K562 (cell line): ENCODE measurements at regions not wholly inside any gene's neighbourhood (a gene's known extent, or its start where the extent isn't known, plus 50 kb on each side); places are given as distances from the start of the nearest gene placed in this dataset.
A peak's percentile ranks its signal among the peaks of the same experiment; 100 is the strongest.

Experiments used
- ATAC-seq: fragments of 200-7000 bp; cut with Tn5 transposase; 3 replicates; pipeline ENCODE4 v1.9.1; 2020; ENCODE audit warnings: moderate library complexity
- BruUV-seq: library from RNA; stranded (reverse); fragments of 400-500 nt; replicated peaks from 2 replicates; lab custom pipeline; 2021; lab: Mats Ljungman, UMichigan
- CTCF ChIA-PET: fragments of 300-600 bp; formaldehyde crosslinking; extraction: SDS; loops from one replicate; lab custom pipeline; 2021; ENCODE audit warnings: low intra/inter-chr PET ratio; lab: Yijun Ruan, JAX
- POLR2A ChIA-PET: fragments of 300-600, 350-650 bp; sonication (Branson Sonifier 250); formaldehyde crosslinking; extraction: SDS; loops from one replicate; lab custom pipeline; 2021; ENCODE audit warnings: antibody characterized with exemption, inconsistent platforms; lab: Yijun Ruan, JAX
- DNase-seq, 4 experiments: peaks; one replicate each; pipeline versions ENCODE4 v3.0.0 to v3.0.0-alpha.2; 2011 to 2018; ENCODE audit warnings: low spot score in 3 of 4, mixed read lengths in 3 of 4; ENCODE audit errors: extremely low read depth in 1 of 4
- FAIRE-seq: peaks from 2 replicates; lab custom pipeline; 2011; peaks lifted over from hg19 to GRCh38; lab: Jason Lieb, UNC
- H2AFZ ChIP-seq: 2 replicates; pipeline ENCODE4 v1.6.0; 2011; ENCODE audit warnings: low read depth, low read length, control low read depth, inconsistent platforms
- H3K27ac ChIP-seq: fragments of 200-600 bp; 3 replicates; pipeline ENCODE4 v1.8.0; 2011; ENCODE audit warnings: low read depth, mild to moderate bottlenecking, control low read depth, inconsistent platforms, low read length, moderate library complexity, mixed read lengths; ENCODE audit errors: extremely low read depth
- H3K27me3 ChIP-seq, 2 experiments: fragments of 300-600 bp in 1 of 2; 2 replicates in 1 of 2; 3 replicates in 1 of 2; pipeline versions ENCODE4 v1.6.0 to v1.8.0; 2011; ENCODE audit warnings: inconsistent platforms in 2 of 2, low read length in 2 of 2, mild to moderate bottlenecking in 1 of 2, mixed read lengths in 1 of 2, moderate library complexity in 1 of 2; ENCODE audit not compliant: control insufficient read depth in 2 of 2, insufficient read depth in 2 of 2
- H3K36me3 ChIP-seq: fragments of 300-600 bp; 3 replicates; pipeline ENCODE4 v1.8.0; 2011; ENCODE audit warnings: mild to moderate bottlenecking, low read length, inconsistent platforms; ENCODE audit not compliant: control insufficient read depth, insufficient read depth
- H3K4me1 ChIP-seq, 2 experiments: fragments of 200-600 bp in 1 of 2; replicated peaks in 1 of 2; 2 replicates in 1 of 2; 3 replicates in 1 of 2; pipeline versions ENCODE4 v1.5.1 to v1.8.0; 2011; ENCODE audit warnings: inconsistent platforms in 2 of 2, low read length in 2 of 2, mild to moderate bottlenecking in 1 of 2, mixed read lengths in 1 of 2, moderate library complexity in 1 of 2; ENCODE audit not compliant: control insufficient read depth in 2 of 2, insufficient read depth in 2 of 2
- H3K4me2 ChIP-seq: 2 replicates; pipeline ENCODE4 v1.6.1; 2011; ENCODE audit warnings: low read length, control low read depth, inconsistent platforms, mixed read lengths; ENCODE audit not compliant: insufficient read depth
- H3K4me3 ChIP-seq: fragments of 200-600 bp; sonication (generic), shearing (Covaris generic); 2 replicates; pipeline ENCODE4 v1.5.1; 2016; ENCODE audit warnings: control low read depth, inconsistent platforms
- H3K79me2 ChIP-seq: fragments of 200-600 bp; 3 replicates; pipeline ENCODE4 v1.8.0; 2011; ENCODE audit warnings: low read length, inconsistent platforms; ENCODE audit not compliant: control insufficient read depth, insufficient read depth
- H3K9ac ChIP-seq, 2 experiments: 2 replicates each; pipeline versions ENCODE4 v1.6.0 to v1.6.1; 2011; ENCODE audit warnings: low read depth in 2 of 2, low read length in 2 of 2, control low read depth in 1 of 2, inconsistent platforms in 1 of 2, mild to moderate bottlenecking in 1 of 2, mixed read lengths in 1 of 2; ENCODE audit not compliant: insufficient read depth in 1 of 2
- H3K9me1 ChIP-seq: one replicate; pipeline ENCODE4 v1.6.0; 2011; ENCODE audit warnings: inconsistent platforms, mild to moderate bottlenecking, low read length, moderate library complexity; ENCODE audit not compliant: control insufficient read depth, insufficient read depth
- H3K9me3 ChIP-seq: replicated peaks from 2 replicates; pipeline ENCODE4 v1.5.1; 2011; ENCODE audit warnings: low read depth, low read length, inconsistent platforms; ENCODE audit not compliant: control insufficient read depth, insufficient read depth
- H4K20me1 ChIP-seq: replicated peaks from 2 replicates; pipeline ENCODE4 v1.6.1; 2011; ENCODE audit warnings: low read length, inconsistent platforms, mixed read lengths; ENCODE audit not compliant: control insufficient read depth, insufficient read depth
- CEBPB ChIP-seq: fragments of 450-650 bp; IDR thresholded peaks from 2 replicates; pipeline ENCODE4 v1.6.1; 2016; ENCODE audit warnings: missing genetic modification characterization, missing compliant biosample characterization
- CEBPG ChIP-seq, 3 experiments: fragments of 200-800 bp in 1 of 3; sonication (Bioruptor generic) in 1 of 3; sonication (generic) in 1 of 3; formaldehyde crosslinking in 1 of 3; IDR thresholded peaks in 2 of 3; conservative IDR thresholded peaks in 1 of 3; 2 replicates each; pipeline versions ENCODE4 v1.6.1 to v1.8.0; 2016 to 2022; ENCODE audit warnings: missing compliant biosample characterization in 2 of 3, missing genetic modification characterization in 2 of 3, mild to moderate bottlenecking in 1 of 3, missing genetic modification reagents in 1 of 3
- E2F3 ChIP-seq: fragments of 250-450 bp; sonication (Bioruptor Pico); IDR thresholded peaks from 2 replicates; pipeline ENCODE4 v1.4.0; 2020; ENCODE audit warnings: mild to moderate bottlenecking
- FUS ChIP-seq: fragments of 200-400 bp; formaldehyde crosslinking; optimal IDR thresholded peaks from 2 replicates; pipeline ENCODE3; 2017; ENCODE audit warnings: low read depth, low read length
- HOXB6 ChIP-seq: fragments of 250-450 bp; sonication (Bioruptor Pico); IDR thresholded peaks from 2 replicates; pipeline ENCODE4 v1.5.1; 2022; ENCODE audit warnings: mild to moderate bottlenecking, borderline replicate concordance
- LCOR ChIP-seq: sonication (generic); formaldehyde crosslinking; IDR thresholded peaks from 2 replicates; pipeline ENCODE4 v1.8.0; 2022; ENCODE audit warnings: mild to moderate bottlenecking, missing genetic modification reagents
- MEIS2 ChIP-seq: fragments of 450-650 bp; IDR thresholded peaks from 2 replicates; pipeline ENCODE4 v1.6.1; 2014; ENCODE audit warnings: mild to moderate bottlenecking; ENCODE audit not compliant: partially characterized antibody
- NCOA4 ChIP-seq: fragments of 450-650 bp; IDR thresholded peaks from 2 replicates; pipeline ENCODE4 v1.6.1; 2018; ENCODE audit warnings: mild to moderate bottlenecking; ENCODE audit not compliant: partially characterized antibody
- SMAD2 ChIP-seq: fragments of 150-350 bp; IDR thresholded peaks from 2 replicates; pipeline ENCODE4 v1.6.1; 2014; ENCODE audit warnings: low read depth, mild to moderate bottlenecking, low read length
- SMARCA4 ChIP-seq: fragments of 450-650 bp; IDR thresholded peaks from 2 replicates; pipeline ENCODE4 v1.6.1; 2016
- SRSF7 ChIP-seq: fragments of 200-400 bp; formaldehyde crosslinking; optimal IDR thresholded peaks from 2 replicates; pipeline ENCODE3; 2017; ENCODE audit warnings: mild to moderate bottlenecking, low read depth, low read length
- ZBTB40 ChIP-seq, 2 experiments: fragments of 450-650 bp in 1 of 2; sonication (generic) in 1 of 2; formaldehyde crosslinking in 1 of 2; IDR thresholded peaks; 2 replicates each; pipeline versions ENCODE4 v1.7.1 to v1.9.0; 2016 to 2022; ENCODE audit warnings: inconsistent platforms in 1 of 2, mild to moderate bottlenecking in 1 of 2, missing genetic modification reagents in 1 of 2
- ZEB2 ChIP-seq: fragments of 450-650 bp; IDR thresholded peaks from 2 replicates; pipeline ENCODE4 v1.6.1; 2016
- WGBS: fragments of 100-300 bp; shearing (Covaris generic); methylation state at CpG from one replicate; pipeline ENCODE4 v1.1.6; 2016; ENCODE audit warnings: low coverage, mixed read lengths; ENCODE audit not compliant: insufficient coverage; ENCODE audit errors: missing lambda C conversion rate; 5-methylcytosine and 5-hydroxymethylcytosine counted together
- in situ Hi-C: fragments of 300-500 bp; cut with MboI; formaldehyde crosslinking; loops from 4 replicates; pipeline ENCODE4 v1.15.0; 2018; ENCODE audit warnings: inconsistent platforms, mixed read lengths
- intact Hi-C: fragments of 100-400 bp; cut with micrococcal nuclease; formaldehyde crosslinking; loops from 2 replicates; pipeline ENCODE4 v1.14.2; 2022

- no TSS peak for BruUV-seq
- in situ Hi-C loops (no loop called here), intact Hi-C loops (no loop called here)
- Histone ChIP-seq H3K79me2 (no peaks in the 10 kb centered on the region), H3K27ac (no peak overlapping the region), H3K9me3 (no peaks in the 10 kb centered on the region), H3K27me3 (no peaks in the 10 kb centered on the region), H3K4me3 (no peak overlapping the region), H3K36me3 (no peaks in the 10 kb centered on the region), H3K9ac (no peak overlapping the region), H3K4me1 (no peaks in the 10 kb centered on the region; a peak in 2 of 5 replicates), H3K4me2 (no peak overlapping the region), H2AFZ (no peak overlapping the region), H4K20me1 (no peaks in the 10 kb centered on the region), H3K9me1 (no peaks in the 10 kb centered on the region)
- FAIRE-seq (no peak), DNase-seq (no peak), ATAC-seq (no peak)
- WGBS = 42% methylated on average over 10 of the region's 10 CpGs
- POLR2A ChIA-PET = interaction anchor here (0.6 to 1.7 kb wide), 6 partner anchors 8 to 752 kb away, joined by 3 to 4 read pairs (median 4); no protein-coding TSS in a partner anchor
- CTCF ChIA-PET = interaction anchor here (0.7 kb wide), 1 partner anchor 1303 kb away, joined by 3 read pairs; no protein-coding TSS in a partner anchor
- TF ChIP-seq MEIS2 = peak; percentile 86
- TF ChIP-seq SMARCA4 = no peak
- TF ChIP-seq ZBTB40 (IDR thresholded peaks at IDR 0.05) = peak; percentile 68
- TF ChIP-seq ZBTB40 (CRISPR knock-in tag; IDR thresholded peaks at IDR 0.05) = no peak
- no peak for TF ChIP-seq SMAD2
- TF ChIP-seq HOXB6 (CRISPR knock-in tag) = no peak
- TF ChIP-seq FUS = no peak
- TF ChIP-seq NCOA4 = no peak
- TF ChIP-seq E2F3 (CRISPR knock-in tag) = no peak
- no peak for TF ChIP-seq LCOR (CRISPR knock-in tag)
- no peak for TF ChIP-seq CEBPG (CRISPR knock-in tag; IDR thresholded peaks at IDR 0.05)
- peak in 1 of 2 experiments; percentile 57; a peak in 2 of 4 replicates for TF ChIP-seq CEBPG (tag; conservative IDR thresholded peaks at IDR 0.05 in 1 of 2, IDR thresholded peaks at IDR 0.05 in 1 of 2)
- no peak for TF ChIP-seq ZEB2
- TF ChIP-seq SRSF7 = no peak
- TF ChIP-seq CEBPB (tag) = peak; percentile 64
These were observed 421.2 kb upstream of the JARID2 start for GRCh38 chr6:14824484-14825275.
